ENCODE measurements at regions not wholly inside any gene's neighbourhood (a gene's known extent, or its start where the extent isn't known, plus 50 kb on each side); places are given as distances from the start of the nearest gene placed in this dataset.

DNA sequence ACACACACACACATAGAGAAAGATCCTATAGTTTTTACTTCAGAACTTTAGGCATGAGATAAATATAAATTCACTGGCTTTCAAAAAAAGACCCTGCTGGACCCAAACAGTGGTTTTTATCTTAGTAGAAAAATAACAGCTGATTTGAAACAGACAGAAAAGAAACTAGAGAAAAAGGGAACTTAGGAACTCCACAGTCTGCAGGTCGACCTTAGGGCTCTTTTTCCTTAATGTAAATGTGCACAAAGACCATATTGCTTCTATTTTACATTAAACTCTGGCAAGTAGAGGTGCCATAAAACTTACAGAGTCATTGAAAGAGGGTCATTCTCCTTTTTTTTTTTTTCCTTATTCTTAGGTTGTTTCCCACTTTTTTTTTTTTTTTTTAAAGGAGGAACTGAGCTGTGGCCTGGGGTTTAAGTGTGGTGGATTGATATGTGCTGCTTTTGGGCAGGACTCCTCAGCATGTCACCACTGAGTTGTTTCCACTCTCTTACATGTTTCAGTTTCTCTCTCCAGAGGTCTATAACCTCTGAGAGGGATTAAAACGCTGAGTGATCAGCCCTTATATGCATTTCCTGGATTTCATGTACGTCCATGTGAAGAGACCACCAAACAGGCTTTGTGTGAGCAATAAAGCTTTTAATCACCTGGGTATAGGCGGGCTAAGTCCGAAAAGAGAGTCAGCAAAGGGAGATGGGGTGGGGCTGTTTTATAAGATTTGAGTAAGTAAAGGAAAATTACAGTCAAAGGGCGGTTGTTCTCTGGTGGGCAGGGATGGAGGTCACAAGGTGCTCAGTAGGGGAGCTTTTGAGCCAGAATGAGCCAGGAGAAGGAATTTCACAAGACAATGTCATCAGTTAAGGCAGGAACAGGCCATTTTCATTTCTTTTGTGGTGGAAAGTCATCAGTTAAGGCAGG is 70.8 kb upstream of the PACRGL start:
- FAIRE-seq: no peak
- TF ChIP-seq POLR2A (IDR thresholded peaks at IDR 0.05; ENCODE audit: low read depth, low read length): no peak
- no peak for DNase-seq (ENCODE audit: insufficient read length, low spot score)

DNA sequence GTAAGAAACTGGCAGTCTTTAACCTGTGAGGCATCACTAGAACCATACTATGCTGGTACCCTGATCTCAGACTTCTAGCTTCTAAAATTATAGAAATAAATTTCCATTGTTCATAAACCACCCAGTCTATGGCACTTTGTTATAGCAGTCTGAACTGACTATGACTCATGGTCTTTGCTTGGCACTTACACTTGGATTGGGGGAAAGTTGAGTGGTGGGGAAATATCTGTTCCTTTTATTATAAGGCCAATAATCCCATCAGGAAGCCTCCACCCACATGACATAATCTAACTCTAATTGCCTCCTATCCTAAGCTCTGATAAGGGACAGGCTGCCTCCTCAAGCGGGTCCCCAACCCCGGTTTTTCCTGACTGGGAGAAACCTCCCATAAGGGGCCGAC is 61.4 kb upstream of the PACRGL start:
- FAIRE-seq: no peak
- no peak for DNase-seq (ENCODE audit: insufficient read length, low spot score)
- TF ChIP-seq POLR2A (IDR thresholded peaks at IDR 0.05; ENCODE audit: low read depth, low read length): no peak

DNA sequence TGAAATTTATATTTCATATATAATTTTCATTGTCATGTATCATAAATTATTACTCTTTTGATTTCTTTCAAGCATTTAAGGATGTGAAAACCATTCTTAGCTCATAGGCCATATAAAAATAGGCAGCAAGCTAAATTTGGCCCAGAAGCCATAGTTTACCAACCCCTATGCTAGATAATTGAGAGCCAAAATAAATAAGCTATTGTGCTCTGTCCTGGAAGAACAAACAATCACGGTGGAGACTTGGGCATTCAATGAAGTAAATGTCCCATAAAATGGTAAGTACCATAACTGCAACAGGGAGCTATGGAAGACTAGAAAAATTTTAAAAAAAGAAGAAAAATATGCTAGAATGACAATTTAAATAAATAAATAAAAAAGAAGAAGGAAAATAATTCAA is 60.9 kb upstream of the PACRGL start:
- FAIRE-seq (no peak), DNase-seq (ENCODE audit: insufficient read length, low spot score) (no peak)
- TF ChIP-seq POLR2A (IDR thresholded peaks at IDR 0.05; ENCODE audit: low read depth, low read length): no peak

DNA sequence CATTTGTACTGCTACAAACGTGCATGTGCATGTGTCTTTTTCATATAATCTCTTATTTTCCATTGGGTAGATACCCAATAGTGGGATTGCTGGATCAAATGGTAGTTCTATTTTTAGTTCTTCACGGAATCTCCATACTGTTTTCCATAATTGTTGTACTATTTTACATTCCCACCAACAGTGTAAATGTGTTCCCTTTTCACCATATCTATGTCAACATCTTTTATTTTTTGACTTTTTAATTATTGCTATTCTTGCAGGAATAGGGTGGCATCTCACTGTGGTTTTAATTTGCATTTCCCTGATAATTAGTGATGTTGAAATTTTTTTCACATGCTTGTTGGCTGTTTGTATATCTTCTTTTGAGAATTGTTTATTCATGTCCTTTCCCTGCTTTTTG is 59.3 kb upstream of the PACRGL start:
- no peak for TF ChIP-seq POLR2A (IDR thresholded peaks at IDR 0.05; ENCODE audit: low read depth, low read length)
- FAIRE-seq (no peak), DNase-seq (ENCODE audit: insufficient read length, low spot score) (no peak)

DNA sequence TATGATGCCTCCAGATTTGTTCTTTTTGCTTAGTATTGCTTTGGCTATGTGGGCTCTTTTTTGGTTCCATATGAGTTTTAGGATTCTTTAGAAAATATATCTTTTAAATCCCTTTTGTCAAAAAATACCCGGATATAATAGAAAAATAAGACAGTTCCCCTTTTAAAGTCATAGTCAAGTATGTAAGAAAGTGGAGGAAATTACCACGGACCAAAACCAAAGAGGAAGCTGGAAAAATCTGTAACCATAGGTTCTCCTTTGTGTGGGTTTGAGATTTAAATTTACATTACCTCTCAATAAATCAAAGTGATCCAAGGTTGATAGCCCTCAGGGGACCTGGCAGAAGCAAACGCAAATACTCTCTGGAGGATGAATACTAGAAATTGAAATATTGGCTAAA is 58.3 kb upstream of the PACRGL start:
- no peak for DNase-seq (ENCODE audit: insufficient read length, low spot score)
- FAIRE-seq: no peak
- TF ChIP-seq POLR2A (IDR thresholded peaks at IDR 0.05; ENCODE audit: low read depth, low read length): no peak

DNA sequence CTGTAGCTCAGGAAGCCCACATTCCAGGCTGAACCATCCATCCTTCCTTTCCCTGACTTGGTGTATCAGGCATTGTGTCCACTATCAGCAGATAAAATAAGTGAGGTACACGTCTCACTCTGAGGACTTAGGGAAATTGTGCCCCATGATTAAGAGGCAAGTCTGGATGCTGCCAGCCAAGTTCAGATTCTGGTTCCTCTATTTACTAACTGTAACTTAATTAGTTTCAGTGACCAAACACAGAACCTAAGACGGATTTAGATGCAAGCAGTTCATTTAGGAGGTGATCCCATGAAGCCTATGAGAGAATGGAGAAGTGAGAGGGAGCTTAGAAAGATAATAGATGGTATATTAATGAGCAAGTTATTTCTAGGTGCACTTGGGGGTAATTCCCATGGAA is 56.6 kb upstream of the PACRGL start:
- no peak for TF ChIP-seq POLR2A (IDR thresholded peaks at IDR 0.05; ENCODE audit: low read depth, low read length)
- FAIRE-seq: no peak
- no peak for DNase-seq (ENCODE audit: insufficient read length, low spot score)

DNA sequence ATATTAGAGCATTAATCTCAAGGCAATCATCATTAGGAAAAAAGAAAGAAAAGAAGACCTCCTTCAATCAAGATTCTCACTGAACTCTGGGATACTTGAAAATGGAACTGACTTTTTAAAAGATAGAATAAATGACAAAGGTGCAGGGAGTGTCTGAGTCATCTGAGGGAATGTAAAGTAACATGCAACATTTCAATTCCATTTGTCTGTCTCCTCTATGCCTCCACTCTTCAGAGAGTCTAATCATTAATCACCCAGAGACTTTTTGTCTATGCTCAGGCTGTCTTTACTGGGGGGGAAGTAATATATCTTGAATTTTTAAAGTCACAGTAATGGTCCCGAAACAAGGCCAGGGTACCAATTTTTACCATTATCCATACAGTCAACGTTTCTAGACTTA is 55.0 kb upstream of the PACRGL start:
- no peak for DNase-seq (ENCODE audit: insufficient read length, low spot score)
- FAIRE-seq: no peak
- no peak for TF ChIP-seq POLR2A (IDR thresholded peaks at IDR 0.05; ENCODE audit: low read depth, low read length)

DNA sequence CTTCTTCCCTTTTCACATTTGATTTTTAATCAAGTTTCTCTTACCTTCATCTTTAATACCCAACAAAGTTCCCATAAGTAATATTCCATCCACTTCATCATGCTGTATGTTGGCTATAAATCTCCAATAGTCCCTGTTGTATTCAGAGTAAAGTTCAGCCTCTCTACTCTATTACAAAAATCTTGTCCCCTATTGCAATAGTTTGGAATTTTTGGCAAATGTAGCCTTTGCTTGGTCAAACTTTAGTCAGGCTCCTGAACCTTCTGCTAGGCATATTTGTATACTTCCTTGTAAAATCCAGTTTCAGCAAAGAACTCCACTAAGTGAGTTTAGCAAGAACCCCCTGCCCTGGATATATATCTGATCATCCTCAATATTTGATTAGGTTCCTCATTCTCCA is 54.0 kb upstream of the PACRGL start:
- FAIRE-seq (no peak), DNase-seq (ENCODE audit: insufficient read length, low spot score) (no peak)
- TF ChIP-seq POLR2A (IDR thresholded peaks at IDR 0.05; ENCODE audit: low read depth, low read length): no peak

Measured in H54 (cell line).